ENCODE measurements at regions not wholly inside any gene's neighbourhood (a gene's known extent, or its start where the extent isn't known, plus 50 kb on each side); places are given as distances from the start of the nearest gene placed in this dataset.
"Not testable (repeated sequence)": the region's sequence is repeated elsewhere in the genome, so short reads cannot be mapped to it uniquely, and the experiment has no call there.

- DNase-seq = no peak
- Histone ChIP-seq H3K4me1 (peaks cover 11 to 43% (median 12%) of the 10 kb centered on the region in 3 donors), H3K36me3 (no peaks in the 10 kb centered on the region), H3K9me3 (peaks cover 0 to 3% (median 0%) of the 10 kb centered on the region in 3 donors), H3K27me3 (no peaks in the 10 kb centered on the region), H3K27ac (peak overlapping the region in 3 of 4 donors; percentile 38 to 77 (median 69)), H3K4me3 (no peak overlapping the region)
- WGBS, 2 donors = 38 to 42% methylated on average over 2 of the region's 2 CpGs
- intact Hi-C loops (cut with DNase I) = no loop called here
- TF ChIP-seq POLR2A (IDR thresholded peaks at IDR 0.05) (no peak), CTCF (IDR thresholded peaks at IDR 0.05) (no peak)
Observed at GRCh38 chr4:123651066-123651465, 254.5 kb downstream of the SPRY1 start.

GRCh38 chr4:123651536-123652180 is 255.1 kb downstream of the SPRY1 start:
- DNase-seq = no peak
- Histone ChIP-seq H3K27me3 (no peaks in the 10 kb centered on the region), H3K27ac (peak overlapping the region in 2 of 4 donors; percentile 19 to 69), H3K9me3 (peaks cover 0 to 9% (median 4%) of the 10 kb centered on the region in 3 donors), H3K4me1 (peaks cover 11 to 43% (median 12%) of the 10 kb centered on the region in 3 donors), H3K4me3 (no peak overlapping the region), H3K36me3 (no peaks in the 10 kb centered on the region)
- WGBS, 2 donors = 62 to 80% methylated on average over 1 of the region's 1 CpG
- no peak for TF ChIP-seq POLR2A (IDR thresholded peaks at IDR 0.05)
- no peak for TF ChIP-seq CTCF (IDR thresholded peaks at IDR 0.05)
- intact Hi-C loops (cut with DNase I) = no loop called here

- Histone ChIP-seq H3K4me3 (no peak overlapping the region), H3K9me3 (peaks cover 0 to 9% (median 7%) of the 10 kb centered on the region in 3 donors), H3K36me3 (no peaks in the 10 kb centered on the region), H3K4me1 (peaks cover 11 to 43% (median 12%) of the 10 kb centered on the region in 3 donors), H3K27ac (peak overlapping the region in 1 of 4 donors; percentile 4), H3K27me3 (no peaks in the 10 kb centered on the region)
- no peak for DNase-seq
- TF ChIP-seq CTCF (IDR thresholded peaks at IDR 0.05) (no peak), POLR2A (IDR thresholded peaks at IDR 0.05) (no peak)
- intact Hi-C loops (cut with DNase I) = no loop called here
- 50 to 63% methylated on average over 1 of the region's 1 CpG for WGBS, 2 donors
Observed at GRCh38 chr4:123652476-123652875, 255.9 kb downstream of the SPRY1 start.

GRCh38 chr4:123653236-123653635 is 256.6 kb downstream of the SPRY1 start:
- intact Hi-C loops (cut with DNase I) = no loop called here
- Histone ChIP-seq H3K27ac (peak overlapping the region in 1 of 4 donors; percentile 25), H3K36me3 (no peaks in the 10 kb centered on the region), H3K4me3 (no peak overlapping the region), H3K27me3 (no peaks in the 10 kb centered on the region), H3K4me1 (peaks cover 11 to 43% (median 12%) of the 10 kb centered on the region in 3 donors), H3K9me3 (peaks cover 0 to 9% (median 7%) of the 10 kb centered on the region in 3 donors)
- no peak for DNase-seq
- TF ChIP-seq POLR2A (IDR thresholded peaks at IDR 0.05) (no peak), CTCF (IDR thresholded peaks at IDR 0.05) (no peak)
- 95 to 96% methylated on average over 2 of the region's 2 CpGs for WGBS, 2 donors

GRCh38 chr4:123656746-123657294 is 260.2 kb downstream of the SPRY1 start:
- H3K36me3 ChIP-seq; DNase-seq; H3K9me3 ChIP-seq; H3K27ac ChIP-seq; intact Hi-C loops (cut with DNase I); H3K4me3 ChIP-seq; H3K27me3 ChIP-seq: not testable (repeated sequence)
- peaks cover 0 to 10% (median 0%) of the 10 kb centered on the region in 3 donors for H3K4me1 ChIP-seq

- DNase-seq; H3K4me3 ChIP-seq; H3K27me3 ChIP-seq; intact Hi-C loops (cut with DNase I); H3K36me3 ChIP-seq; H3K27ac ChIP-seq; H3K4me1 ChIP-seq; H3K9me3 ChIP-seq: not testable (repeated sequence)
- WGBS, 2 donors = 86 to 93% methylated on average over 2 of the region's 2 CpGs
Observed at GRCh38 chr4:123657606-123658005, 261.0 kb downstream of the SPRY1 start.

All from esophagus squamous epithelium (tissue), 5 donors.